Activated CD4-positive, alpha-beta memory T cell treated with anti-CD3 and anti-CD28 coated beads, Interleukin-2, amount 10 ng/mL, durations not matched to agents 7 days and 5 days (primary cell): ENCODE measurements at regions not wholly inside any gene's neighbourhood (a gene's known extent, or its start where the extent isn't known, plus 50 kb on each side); places are given as distances from the start of the nearest gene placed in this dataset.
"Not testable (repeated sequence)": the region's sequence is repeated elsewhere in the genome, so short reads cannot be mapped to it uniquely, and the experiment has no call there.

Experiments used
- CTCF ChIA-PET: fragments of 350-600 bp; sonication (Branson Sonifier 250); formaldehyde crosslinking; loops from one replicate; lab custom pipeline; 2021; ENCODE audit warnings: antibody characterized with exemption, inconsistent platforms; lab: Charles Lee
- POLR2A ChIA-PET: fragments of 350-600 bp; sonication (Branson Sonifier 250); formaldehyde crosslinking; loops from one replicate; lab custom pipeline; 2021; ENCODE audit warnings: antibody characterized with exemption; lab: Charles Lee
- DNase-seq: peaks from one replicate; pipeline ENCODE4 v3.0.0-alpha.2; 2020
- H3K27ac Mint-ChIP-seq: one replicate; pipeline ENCODE4 v1.8.0; 2021; ENCODE audit warnings: mild to moderate bottlenecking, mixed read lengths
- H3K27me3 Mint-ChIP-seq: one replicate; pipeline ENCODE4 v1.8.0; 2021; ENCODE audit warnings: mixed read lengths
- H3K36me3 Mint-ChIP-seq: one replicate; pipeline ENCODE4 v1.8.0; 2021; ENCODE audit warnings: low read depth, mixed read lengths
- H3K4me1 Mint-ChIP-seq: one replicate; pipeline ENCODE4 v1.8.0; 2021; ENCODE audit warnings: mixed read lengths
- H3K4me3 Mint-ChIP-seq: one replicate; pipeline ENCODE4 v1.8.0; 2021; ENCODE audit warnings: mild to moderate bottlenecking, mixed read lengths
- H3K9me3 Mint-ChIP-seq: one replicate; pipeline ENCODE4 v1.8.0; 2021; ENCODE audit warnings: mixed read lengths

DNA sequence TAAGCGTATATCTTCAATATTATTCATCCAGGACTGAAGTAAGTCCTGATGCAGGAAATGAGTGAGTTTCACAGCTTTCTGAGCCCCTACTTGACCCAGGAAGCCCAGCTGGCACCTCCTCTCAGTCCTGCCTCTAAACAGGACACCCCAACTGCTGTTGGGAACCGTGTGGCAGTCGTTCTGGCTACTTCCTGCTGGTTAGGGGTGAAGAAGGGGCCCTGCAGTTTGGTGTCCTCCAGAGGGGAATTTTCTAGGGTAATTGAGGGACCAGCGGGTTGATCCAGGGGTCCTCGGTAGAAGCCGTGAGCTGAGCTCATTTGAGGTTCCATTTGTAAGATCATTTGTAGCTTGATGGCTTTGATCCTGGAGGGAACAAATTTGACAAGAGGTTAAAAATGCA is 253.2 kb upstream of the MBL2 start:
- H3K36me3 Mint-ChIP-seq, H3K27me3 Mint-ChIP-seq, DNase-seq, H3K4me1 Mint-ChIP-seq, CTCF ChIA-PET, H3K27ac Mint-ChIP-seq, POLR2A ChIA-PET, H3K4me3 Mint-ChIP-seq, H3K9me3 Mint-ChIP-seq: not testable (repeated sequence)

GRCh38 chr10:53025172-53025711 is 252.7 kb upstream of the MBL2 start:
- peaks cover 7% of the 10 kb centered on the region for H3K9me3 Mint-ChIP-seq
- POLR2A ChIA-PET, result no interaction called here
- no peaks in the 10 kb centered on the region for H3K27me3 Mint-ChIP-seq

GRCh38 chr10:53023411-53023810 is 250.8 kb upstream of the MBL2 start:
- no peaks in the 10 kb centered on the region for H3K4me1 Mint-ChIP-seq
- H3K9me3 Mint-ChIP-seq, result peaks cover 13% of the 10 kb centered on the region
- no peak overlapping the region for H3K4me3 Mint-ChIP-seq
- H3K27ac Mint-ChIP-seq, result no peak overlapping the region
- no peak for DNase-seq
- POLR2A ChIA-PET, result no interaction called here
- no peaks in the 10 kb centered on the region for H3K36me3 Mint-ChIP-seq
- H3K27me3 Mint-ChIP-seq, result no peaks in the 10 kb centered on the region
- CTCF ChIA-PET, result no interaction called here

More at GRCh38 chr10:53025172-53025711, 252.7 kb upstream of the MBL2 start:
- H3K36me3 Mint-ChIP-seq, result no peaks in the 10 kb centered on the region
- no peak for DNase-seq
- no peak overlapping the region for H3K27ac Mint-ChIP-seq
- H3K4me3 Mint-ChIP-seq, result no peak overlapping the region
- CTCF ChIA-PET, result no interaction called here
- H3K4me1 Mint-ChIP-seq, result no peaks in the 10 kb centered on the region

DNA sequence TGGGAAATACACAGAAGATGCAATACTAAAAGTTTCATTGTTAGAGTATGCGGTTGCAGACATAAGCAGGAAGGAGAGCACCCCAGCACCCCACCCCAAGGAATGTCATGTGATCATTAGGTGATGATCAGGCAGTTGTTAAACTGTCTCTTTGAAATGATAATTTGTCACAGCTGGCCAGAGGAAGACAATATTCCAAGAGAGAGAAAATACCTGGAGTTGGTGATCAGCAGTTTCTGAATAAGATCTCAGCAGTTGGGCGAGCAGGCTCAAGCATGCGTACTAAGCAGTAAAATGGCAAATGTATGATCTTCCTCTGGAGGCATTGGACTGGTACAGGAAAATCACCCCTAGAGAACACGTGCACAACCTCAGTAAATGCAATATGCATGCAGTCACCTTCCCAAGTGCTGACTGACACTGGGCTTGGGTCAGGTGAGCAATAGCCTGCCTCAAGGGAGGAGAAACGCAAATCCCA is 250.1 kb upstream of the MBL2 start:
- POLR2A ChIA-PET, result no interaction called here
- H3K9me3 Mint-ChIP-seq, result peaks cover 10% of the 10 kb centered on the region
- no peak for DNase-seq
- no peaks in the 10 kb centered on the region for H3K36me3 Mint-ChIP-seq
- no peaks in the 10 kb centered on the region for H3K4me1 Mint-ChIP-seq
- H3K27me3 Mint-ChIP-seq, result no peaks in the 10 kb centered on the region
- H3K4me3 Mint-ChIP-seq, result no peak overlapping the region
- CTCF ChIA-PET, result no interaction called here
- H3K27ac Mint-ChIP-seq, result no peak overlapping the region

- no peaks in the 10 kb centered on the region for H3K36me3 Mint-ChIP-seq
- peaks cover 4% of the 10 kb centered on the region for H3K9me3 Mint-ChIP-seq
- H3K27ac Mint-ChIP-seq, result no peak overlapping the region
- H3K27me3 Mint-ChIP-seq, result no peaks in the 10 kb centered on the region
- CTCF ChIA-PET, result no interaction called here
- H3K4me3 Mint-ChIP-seq, result no peak overlapping the region
- POLR2A ChIA-PET, result no interaction called here
- no peaks in the 10 kb centered on the region for H3K4me1 Mint-ChIP-seq
- DNase-seq, result no peak
These were observed 240.7 kb upstream of the MBL2 start for GRCh38 chr10:53013201-53013810.

- H3K27me3 Mint-ChIP-seq, result no peaks in the 10 kb centered on the region
- no peak overlapping the region for H3K27ac Mint-ChIP-seq
- H3K4me3 Mint-ChIP-seq, result no peak overlapping the region
- peaks cover 4% of the 10 kb centered on the region for H3K9me3 Mint-ChIP-seq
- H3K4me1 Mint-ChIP-seq, result no peaks in the 10 kb centered on the region
- POLR2A ChIA-PET, result no interaction called here
- CTCF ChIA-PET, result no interaction called here
- no peaks in the 10 kb centered on the region for H3K36me3 Mint-ChIP-seq
- DNase-seq, result no peak
These were observed 237.7 kb upstream of the MBL2 start for GRCh38 chr10:53009961-53010907.

DNA sequence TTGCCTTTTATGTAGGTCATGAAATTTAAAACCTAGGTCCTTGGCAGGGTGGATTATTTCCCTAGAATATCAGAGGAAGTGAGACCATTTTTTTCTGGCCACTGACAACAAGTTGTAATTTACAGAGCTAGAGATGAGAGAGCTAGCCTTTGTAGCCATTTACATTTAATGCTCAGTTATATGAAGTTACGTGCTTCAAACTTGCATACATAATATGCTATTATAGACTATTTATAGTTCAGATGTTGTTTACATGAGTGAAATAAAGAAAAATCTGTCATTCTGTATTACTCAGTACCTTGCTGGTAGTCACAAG is 234.9 kb upstream of the MBL2 start:
- Mint-ChIP-seq H3K4me3 (no peak overlapping the region), H3K27ac (no peak overlapping the region), H3K27me3 (no peaks in the 10 kb centered on the region), H3K36me3 (no peaks in the 10 kb centered on the region), H3K4me1 (no peaks in the 10 kb centered on the region), H3K9me3 (peaks cover 4% of the 10 kb centered on the region)
- ChIA-PET POLR2A (no interaction called here), CTCF (no interaction called here)
- no peak for DNase-seq

- H3K27ac Mint-ChIP-seq, result no peak overlapping the region
- no peaks in the 10 kb centered on the region for H3K4me1 Mint-ChIP-seq
- no peaks in the 10 kb centered on the region for H3K36me3 Mint-ChIP-seq
- ChIA-PET CTCF (no interaction called here), POLR2A (no interaction called here)
- no peak overlapping the region for H3K4me3 Mint-ChIP-seq
- DNase-seq, result no peak
- H3K27me3 Mint-ChIP-seq, result no peaks in the 10 kb centered on the region
- H3K9me3 Mint-ChIP-seq, result peaks cover 4% of the 10 kb centered on the region
These were observed 234.3 kb upstream of the MBL2 start for GRCh38 chr10:53006663-53007526.

- no peak overlapping the region for H3K27ac Mint-ChIP-seq
These were observed 233.2 kb upstream of the MBL2 start for GRCh38 chr10:53005612-53006345.

DNA sequence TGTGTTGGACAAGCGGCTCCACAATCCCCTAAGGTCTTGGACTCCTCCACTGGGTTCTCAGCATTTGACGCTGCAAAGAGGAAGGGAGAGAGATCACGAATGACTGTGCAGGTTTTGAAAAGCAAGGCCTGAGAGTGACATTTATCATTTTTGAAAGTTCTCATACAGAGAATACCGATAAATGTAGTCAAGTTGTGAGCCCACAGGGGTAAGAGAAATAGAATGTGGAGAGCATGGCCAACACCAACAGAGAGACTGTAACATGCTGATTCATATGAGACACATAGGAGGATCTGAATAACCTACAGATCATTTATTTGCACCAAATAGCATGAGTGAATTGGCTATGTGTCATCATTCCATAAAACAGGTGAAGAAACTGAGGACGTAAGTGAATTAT is 230.5 kb upstream of the MBL2 start:
- no peaks in the 10 kb centered on the region for H3K27me3 Mint-ChIP-seq
- ChIA-PET POLR2A (no interaction called here), CTCF (no interaction called here)
- H3K27ac Mint-ChIP-seq, result no peak overlapping the region
- H3K36me3 Mint-ChIP-seq, result no peaks in the 10 kb centered on the region
- DNase-seq, result no peak
- H3K4me1 Mint-ChIP-seq, result no peaks in the 10 kb centered on the region
- no peaks in the 10 kb centered on the region for H3K9me3 Mint-ChIP-seq
- H3K4me3 Mint-ChIP-seq, result no peak overlapping the region

More at GRCh38 chr10:53005612-53006345, 233.2 kb upstream of the MBL2 start:
- Mint-ChIP-seq H3K36me3 (no peaks in the 10 kb centered on the region), H3K4me3 (no peak overlapping the region), H3K4me1 (no peaks in the 10 kb centered on the region), H3K27me3 (no peaks in the 10 kb centered on the region), H3K9me3 (peaks cover 4% of the 10 kb centered on the region)
- CTCF ChIA-PET, result no interaction called here
- POLR2A ChIA-PET, result interaction anchor here (0.7 kb wide), 1 partner anchor 1660 kb away, joined by 3 read pairs; no protein-coding TSS in a partner anchor
- no peak for DNase-seq

DNA sequence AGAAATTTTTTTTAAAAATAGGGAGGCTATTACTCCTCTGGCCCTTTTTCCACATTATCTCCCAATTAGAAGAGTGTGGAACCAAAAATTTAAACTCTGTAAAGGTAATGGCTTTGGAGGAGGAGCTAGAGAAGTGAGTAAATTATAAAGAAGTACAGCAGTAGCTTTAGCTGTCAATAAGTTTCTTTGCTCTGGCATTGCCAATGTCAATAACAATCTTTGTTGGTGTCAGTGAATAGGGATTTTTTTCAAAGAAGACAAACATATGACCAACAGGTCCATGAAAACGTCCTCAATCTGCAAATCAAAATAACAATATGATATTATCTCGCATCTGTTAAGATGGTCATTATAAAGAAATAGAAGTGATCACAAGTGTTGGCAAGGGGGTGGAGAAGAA is 227.1 kb upstream of the MBL2 start:
- Mint-ChIP-seq H3K27ac (no peak overlapping the region), H3K4me1 (no peaks in the 10 kb centered on the region), H3K27me3 (no peaks in the 10 kb centered on the region), H3K36me3 (no peaks in the 10 kb centered on the region), H3K4me3 (no peak overlapping the region), H3K9me3 (peaks cover 4% of the 10 kb centered on the region)
- CTCF ChIA-PET, result no interaction called here
- no peak for DNase-seq
- POLR2A ChIA-PET, result no interaction called here

GRCh38 chr10:52999258-52999657 is 226.7 kb upstream of the MBL2 start:
- Mint-ChIP-seq H3K27me3 (no peaks in the 10 kb centered on the region), H3K9me3 (peaks cover 4% of the 10 kb centered on the region), H3K36me3 (no peaks in the 10 kb centered on the region), H3K4me1 (no peaks in the 10 kb centered on the region), H3K4me3 (no peak overlapping the region), H3K27ac (no peak overlapping the region)
- ChIA-PET POLR2A (no interaction called here), CTCF (no interaction called here)
- no peak for DNase-seq
